HFFc6 (cell line): ENCODE measurements at regions not wholly inside any gene's neighbourhood (a gene's known extent, or its start where the extent isn't known, plus 50 kb on each side); places are given as distances from the start of the nearest gene placed in this dataset.

ENCODE experiments used
- DNase-seq: peaks from one replicate; pipeline ENCODE4 v3.0.0-alpha.2; 2018
- H3K27ac Mint-ChIP-seq: 2 replicates; pipeline ENCODE4 v1.8.0; 2020; ENCODE audit warnings: mild to moderate bottlenecking, mixed read lengths
- H3K27me3 Mint-ChIP-seq: 2 replicates; pipeline ENCODE4 v1.8.0; 2021; ENCODE audit warnings: mild to moderate bottlenecking, moderate library complexity, mixed read lengths; ENCODE audit not compliant: insufficient read depth
- H3K36me3 Mint-ChIP-seq: 2 replicates; pipeline ENCODE4 v1.8.0; 2021; ENCODE audit warnings: low read depth, mixed read lengths
- H3K4me1 Mint-ChIP-seq: 2 replicates; pipeline ENCODE4 v1.8.0; 2020; ENCODE audit warnings: low read depth, mixed read lengths
- H3K4me3 Mint-ChIP-seq: 2 replicates; pipeline ENCODE4 v1.8.0; 2020; ENCODE audit warnings: mild to moderate bottlenecking, moderate library complexity, mixed read lengths
- H3K9me3 Mint-ChIP-seq: 2 replicates; pipeline ENCODE4 v1.8.0; 2020; ENCODE audit warnings: mild to moderate bottlenecking, mixed read lengths
- TF ChIP-seq, protein P1 (sequence below): fragments of 200-600 bp; sonication (generic); IDR thresholded peaks from 2 replicates; pipeline ENCODE4 v1.5.0; 2021; ENCODE audit warnings: antibody characterized with exemption, mild to moderate bottlenecking

DNA sequence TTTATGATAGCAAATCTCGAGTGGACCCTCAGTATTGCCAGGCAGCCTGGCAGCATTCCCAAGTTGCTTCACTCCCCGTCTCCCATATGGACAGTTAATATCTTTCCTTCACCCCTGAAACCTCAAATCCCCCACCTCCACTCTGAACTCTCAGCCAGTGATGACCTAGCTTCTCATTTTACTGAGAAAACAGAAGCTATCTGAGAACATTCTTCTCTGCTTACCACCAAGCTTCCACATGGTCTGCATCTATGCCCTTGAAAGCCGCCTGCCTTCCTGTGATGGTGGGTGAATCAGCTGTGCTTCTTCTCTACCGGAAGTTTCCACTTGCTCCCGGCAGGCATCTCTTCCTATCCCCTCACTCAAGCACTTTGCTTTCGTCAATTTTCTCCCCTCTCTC lies 529.2 kb downstream of the EPHA4 start:
- H3K27ac Mint-ChIP-seq: no peak overlapping the region
- no peaks in the 10 kb centered on the region for H3K9me3 Mint-ChIP-seq
- no peaks in the 10 kb centered on the region; the same call in 1 of the 2 replicates for H3K27me3 Mint-ChIP-seq
- H3K36me3 Mint-ChIP-seq: no peaks in the 10 kb centered on the region
- no peak for DNase-seq
- no peaks in the 10 kb centered on the region for H3K4me1 Mint-ChIP-seq
- TF ChIP-seq, protein P1, sequence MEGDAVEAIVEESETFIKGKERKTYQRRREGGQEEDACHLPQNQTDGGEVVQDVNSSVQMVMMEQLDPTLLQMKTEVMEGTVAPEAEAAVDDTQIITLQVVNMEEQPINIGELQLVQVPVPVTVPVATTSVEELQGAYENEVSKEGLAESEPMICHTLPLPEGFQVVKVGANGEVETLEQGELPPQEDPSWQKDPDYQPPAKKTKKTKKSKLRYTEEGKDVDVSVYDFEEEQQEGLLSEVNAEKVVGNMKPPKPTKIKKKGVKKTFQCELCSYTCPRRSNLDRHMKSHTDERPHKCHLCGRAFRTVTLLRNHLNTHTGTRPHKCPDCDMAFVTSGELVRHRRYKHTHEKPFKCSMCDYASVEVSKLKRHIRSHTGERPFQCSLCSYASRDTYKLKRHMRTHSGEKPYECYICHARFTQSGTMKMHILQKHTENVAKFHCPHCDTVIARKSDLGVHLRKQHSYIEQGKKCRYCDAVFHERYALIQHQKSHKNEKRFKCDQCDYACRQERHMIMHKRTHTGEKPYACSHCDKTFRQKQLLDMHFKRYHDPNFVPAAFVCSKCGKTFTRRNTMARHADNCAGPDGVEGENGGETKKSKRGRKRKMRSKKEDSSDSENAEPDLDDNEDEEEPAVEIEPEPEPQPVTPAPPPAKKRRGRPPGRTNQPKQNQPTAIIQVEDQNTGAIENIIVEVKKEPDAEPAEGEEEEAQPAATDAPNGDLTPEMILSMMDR: no peak
- H3K4me3 Mint-ChIP-seq: no peak overlapping the region

DNA sequence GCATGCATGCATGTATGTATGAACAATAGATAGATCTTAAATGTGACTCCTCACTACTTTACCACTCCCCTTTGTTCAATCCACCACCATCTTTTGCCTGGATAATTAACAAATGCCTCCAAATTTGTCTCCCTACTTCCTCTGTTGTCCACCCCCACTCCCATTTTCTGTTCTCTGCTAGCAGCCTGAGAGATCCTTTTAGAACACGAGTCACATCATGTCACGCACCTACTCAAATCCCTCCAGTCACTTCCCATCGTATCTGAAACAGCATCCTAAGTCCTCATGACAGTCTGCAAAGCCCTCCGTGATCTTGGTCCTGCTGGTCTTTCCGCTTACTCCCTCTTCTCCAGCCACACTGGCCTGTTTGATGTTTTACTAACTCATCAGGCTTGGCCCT lies 527.3 kb downstream of the EPHA4 start:
- TF ChIP-seq, protein P1: no peak
- H3K4me1 Mint-ChIP-seq: no peaks in the 10 kb centered on the region
- H3K9me3 Mint-ChIP-seq: no peaks in the 10 kb centered on the region
- no peaks in the 10 kb centered on the region for H3K36me3 Mint-ChIP-seq
- DNase-seq: no peak
- no peak overlapping the region for H3K27ac Mint-ChIP-seq
- H3K4me3 Mint-ChIP-seq: no peak overlapping the region
- peaks cover 2% of the 10 kb centered on the region; the same call in 1 of the 2 replicates for H3K27me3 Mint-ChIP-seq

DNA sequence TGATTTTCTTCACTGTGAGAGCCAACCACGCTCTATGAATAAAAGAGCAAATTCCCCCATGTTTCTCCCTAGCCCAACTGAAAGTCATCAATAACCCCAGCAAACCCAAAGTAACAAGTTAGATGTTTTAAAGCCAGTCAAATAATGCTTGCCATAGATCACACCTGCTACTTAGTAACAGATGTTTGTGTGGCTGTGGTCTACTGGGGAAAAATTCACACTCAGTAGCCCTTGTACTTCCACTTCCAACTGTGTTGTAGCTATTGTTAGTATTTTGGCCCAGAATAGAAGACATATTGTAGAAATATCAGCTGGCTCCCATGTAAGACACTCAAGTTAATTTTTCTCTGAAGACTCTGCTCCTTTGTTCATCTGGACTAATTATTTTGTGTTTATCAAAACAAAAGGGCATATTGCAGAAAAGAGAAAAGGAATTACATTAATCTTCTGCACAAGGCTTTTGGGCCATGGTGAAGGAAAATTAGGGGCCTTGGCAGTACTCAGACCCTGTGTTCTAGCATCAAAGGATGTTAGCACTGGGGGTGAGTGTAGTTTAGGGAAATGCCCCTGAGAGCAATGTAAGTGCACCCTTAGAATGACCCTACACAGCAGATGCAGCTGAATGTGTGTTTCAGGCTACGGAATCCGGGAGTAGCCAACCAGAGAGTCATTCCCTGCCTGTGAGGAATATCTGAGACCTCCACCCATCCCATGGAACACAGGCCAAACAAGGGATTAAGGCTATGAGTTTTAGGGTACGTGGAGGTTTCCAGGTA lies 521.9 kb downstream of the EPHA4 start:
- H3K4me3 Mint-ChIP-seq: no peak overlapping the region
- H3K27me3 Mint-ChIP-seq: peaks cover 2% of the 10 kb centered on the region; the same call in 1 of the 2 replicates
- H3K36me3 Mint-ChIP-seq: no peaks in the 10 kb centered on the region
- TF ChIP-seq, protein P1: no peak
- no peaks in the 10 kb centered on the region for H3K9me3 Mint-ChIP-seq
- no peak overlapping the region for H3K27ac Mint-ChIP-seq
- no peaks in the 10 kb centered on the region for H3K4me1 Mint-ChIP-seq
- DNase-seq: no peak

DNA sequence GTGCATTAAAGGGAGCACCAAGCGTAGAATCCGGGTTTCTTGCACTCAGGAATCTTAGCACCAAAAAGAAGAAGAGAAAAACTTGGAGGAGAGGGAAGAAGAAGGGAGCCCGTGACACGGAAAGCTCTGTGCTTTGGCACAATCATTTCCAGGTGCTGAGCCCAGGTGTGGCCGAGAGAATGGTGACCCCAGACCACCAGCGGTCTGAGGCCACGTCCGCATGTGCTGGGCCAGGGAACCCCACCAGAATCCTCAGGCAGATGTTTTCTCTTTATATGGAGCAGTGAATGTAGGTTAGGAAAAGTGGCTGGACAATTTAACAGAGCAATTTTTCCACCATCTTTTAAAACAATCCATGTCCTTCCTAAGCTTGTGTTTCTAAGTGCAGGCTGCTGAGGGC lies 520.9 kb downstream of the EPHA4 start:
- Mint-ChIP-seq H3K27me3 (peaks cover 2% of the 10 kb centered on the region; the same call in 1 of the 2 replicates), H3K36me3 (no peaks in the 10 kb centered on the region), H3K9me3 (no peaks in the 10 kb centered on the region), H3K4me3 (no peak overlapping the region), H3K4me1 (no peaks in the 10 kb centered on the region), H3K27ac (no peak overlapping the region)
- no peak for DNase-seq
- TF ChIP-seq, protein P1: no peak

DNA sequence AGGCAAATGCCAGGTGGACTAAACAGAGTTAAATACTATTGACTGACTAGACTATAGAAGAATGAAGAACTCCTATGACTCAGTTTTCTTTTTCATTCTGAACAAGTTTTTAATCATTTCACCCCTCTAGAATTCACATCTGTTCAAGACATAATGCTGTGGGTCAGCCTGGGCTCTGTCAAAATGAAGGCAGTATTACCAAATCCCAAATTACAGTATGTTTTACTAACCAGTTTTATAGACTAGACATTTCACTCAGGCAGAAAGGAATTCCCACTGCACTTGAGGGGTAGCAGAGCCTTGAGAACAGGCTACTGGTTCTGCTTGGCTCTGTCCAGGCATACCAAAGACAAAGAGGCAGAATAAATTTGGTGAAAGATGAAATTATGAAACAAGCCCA lies 511.7 kb downstream of the EPHA4 start:
- Mint-ChIP-seq H3K27me3 (peaks cover 4% of the 10 kb centered on the region; the same call in 1 of the 2 replicates), H3K9me3 (peaks cover 7% of the 10 kb centered on the region), H3K4me3 (no peak overlapping the region), H3K36me3 (no peaks in the 10 kb centered on the region), H3K27ac (no peak overlapping the region), H3K4me1 (no peaks in the 10 kb centered on the region; the same call in 1 of the 2 replicates)
- no peak for DNase-seq
- TF ChIP-seq, protein P1: no peak
